ENCODE measurements at regions not wholly inside any gene's neighbourhood (a gene's known extent, or its start where the extent isn't known, plus 50 kb on each side); places are given as distances from the start of the nearest gene placed in this dataset.

GRCh38 chr6:18753076-18753475, 365.9 kb downstream of the RNF144B start:
- CTCF ChIA-PET: no interaction called here
- POLR2A ChIA-PET: no interaction called here

GRCh38 chr6:18763086-18763485, 375.9 kb downstream of the RNF144B start:
- TF ChIP-seq ARNT (IDR thresholded peaks at IDR 0.05) (no peak), ZNF384 (IDR thresholded peaks at IDR 0.05) (no peak), NFRKB (IDR thresholded peaks at IDR 0.05) (no peak), TARDBP (IDR thresholded peaks at IDR 0.05) (no peak), ELF4 (IDR thresholded peaks at IDR 0.05) (no peak), LEF1 (IDR thresholded peaks at IDR 0.05; ENCODE audit: borderline replicate concordance) (no peak), FOXA1 (IDR thresholded peaks at IDR 0.05) (no peak), SUZ12 (IDR thresholded peaks at IDR 0.05) (no peak), CTBP1 (IDR thresholded peaks at IDR 0.05; ENCODE audit: borderline replicate concordance) (no peak), FOXM1 (IDR thresholded peaks at IDR 0.05; ENCODE audit: borderline replicate concordance) (no peak), HDGF (IDR thresholded peaks at IDR 0.05; ENCODE audit: borderline replicate concordance) (no peak), BHLHE40 (IDR thresholded peaks at IDR 0.05; ENCODE audit: borderline replicate concordance) (no peak)
- ChIA-PET CTCF (no interaction called here), POLR2A (no interaction called here)
- no peak for DNase-seq (ENCODE audit: extremely low spot score)

More at GRCh38 chr6:18753076-18753475, 365.9 kb downstream of the RNF144B start:
- no peak for TF ChIP-seq CTBP1 (IDR thresholded peaks at IDR 0.05; ENCODE audit: borderline replicate concordance)
- no peak for TF ChIP-seq LEF1 (IDR thresholded peaks at IDR 0.05; ENCODE audit: borderline replicate concordance)
- no peak for TF ChIP-seq FOXK2 (IDR thresholded peaks at IDR 0.05)
- TF ChIP-seq ELF4 (IDR thresholded peaks at IDR 0.05): no peak
- no peak for TF ChIP-seq SP1 (IDR thresholded peaks at IDR 0.05)
- TF ChIP-seq ZNF384 (IDR thresholded peaks at IDR 0.05): no peak
- no peak for TF ChIP-seq FOXM1 (IDR thresholded peaks at IDR 0.05; ENCODE audit: borderline replicate concordance)
- no peak for TF ChIP-seq FOXA1 (IDR thresholded peaks at IDR 0.05)
- no peak for TF ChIP-seq HDGF (IDR thresholded peaks at IDR 0.05; ENCODE audit: borderline replicate concordance)
- TF ChIP-seq SUZ12 (IDR thresholded peaks at IDR 0.05): no peak
- TF ChIP-seq PKNOX1 (IDR thresholded peaks at IDR 0.05): no peak
- no peak for TF ChIP-seq ARNT (IDR thresholded peaks at IDR 0.05)
- TF ChIP-seq NFRKB (IDR thresholded peaks at IDR 0.05): no peak
- TF ChIP-seq BHLHE40 (IDR thresholded peaks at IDR 0.05; ENCODE audit: borderline replicate concordance): no peak
- TF ChIP-seq TARDBP (IDR thresholded peaks at IDR 0.05): no peak
- no peak for TF ChIP-seq L3MBTL2 (conservative IDR thresholded peaks at IDR 0.05)
- no peak for DNase-seq (ENCODE audit: extremely low spot score)

GRCh38 chr6:18784794-18785193, 397.6 kb downstream of the RNF144B start:
- POLR2A ChIA-PET: no interaction called here
- TF ChIP-seq L3MBTL2 (conservative IDR thresholded peaks at IDR 0.05): no peak
- TF ChIP-seq CTBP1 (IDR thresholded peaks at IDR 0.05; ENCODE audit: borderline replicate concordance): no peak
- TF ChIP-seq ZNF384 (IDR thresholded peaks at IDR 0.05): no peak
- TF ChIP-seq FOXA1 (IDR thresholded peaks at IDR 0.05): no peak
- no peak for TF ChIP-seq ARNT (IDR thresholded peaks at IDR 0.05)
- TF ChIP-seq PKNOX1 (IDR thresholded peaks at IDR 0.05): no peak
- TF ChIP-seq NFRKB (IDR thresholded peaks at IDR 0.05): no peak
- TF ChIP-seq HDGF (IDR thresholded peaks at IDR 0.05; ENCODE audit: borderline replicate concordance): no peak
- TF ChIP-seq LEF1 (IDR thresholded peaks at IDR 0.05; ENCODE audit: borderline replicate concordance): no peak
- no peak for TF ChIP-seq FOXK2 (IDR thresholded peaks at IDR 0.05)
- no peak for TF ChIP-seq BHLHE40 (IDR thresholded peaks at IDR 0.05; ENCODE audit: borderline replicate concordance)
- no peak for TF ChIP-seq TARDBP (IDR thresholded peaks at IDR 0.05)
- no peak for TF ChIP-seq ELF4 (IDR thresholded peaks at IDR 0.05)
- TF ChIP-seq SP1 (IDR thresholded peaks at IDR 0.05): no peak
- TF ChIP-seq FOXM1 (IDR thresholded peaks at IDR 0.05; ENCODE audit: borderline replicate concordance): no peak
- no peak for TF ChIP-seq SUZ12 (IDR thresholded peaks at IDR 0.05)
- no peak for DNase-seq (ENCODE audit: extremely low spot score)
- CTCF ChIA-PET: no interaction called here

- TF ChIP-seq BHLHE40 (IDR thresholded peaks at IDR 0.05; ENCODE audit: borderline replicate concordance) (no peak), HDGF (IDR thresholded peaks at IDR 0.05; ENCODE audit: borderline replicate concordance) (no peak), FOXK2 (IDR thresholded peaks at IDR 0.05) (no peak), SUZ12 (IDR thresholded peaks at IDR 0.05) (no peak), PKNOX1 (IDR thresholded peaks at IDR 0.05) (no peak), L3MBTL2 (conservative IDR thresholded peaks at IDR 0.05) (no peak), ARNT (IDR thresholded peaks at IDR 0.05) (no peak), LEF1 (IDR thresholded peaks at IDR 0.05; ENCODE audit: borderline replicate concordance) (no peak), TARDBP (IDR thresholded peaks at IDR 0.05) (no peak), SP1 (IDR thresholded peaks at IDR 0.05) (no peak), NFRKB (IDR thresholded peaks at IDR 0.05) (no peak), FOXA1 (IDR thresholded peaks at IDR 0.05) (no peak), CTBP1 (IDR thresholded peaks at IDR 0.05; ENCODE audit: borderline replicate concordance) (no peak), ELF4 (IDR thresholded peaks at IDR 0.05) (no peak), FOXM1 (IDR thresholded peaks at IDR 0.05; ENCODE audit: borderline replicate concordance) (no peak), ZNF384 (IDR thresholded peaks at IDR 0.05) (no peak)
- DNase-seq (ENCODE audit: extremely low spot score): no peak
- ChIA-PET POLR2A (no interaction called here), CTCF (no interaction called here)
These were observed 398.8 kb downstream of the RNF144B start for GRCh38 chr6:18785810-18786490.

GRCh38 chr6:18792866-18793265, 405.7 kb downstream of the RNF144B start:
- TF ChIP-seq NFRKB (IDR thresholded peaks at IDR 0.05) (no peak), LEF1 (IDR thresholded peaks at IDR 0.05; ENCODE audit: borderline replicate concordance) (no peak), ELF4 (IDR thresholded peaks at IDR 0.05) (no peak), L3MBTL2 (conservative IDR thresholded peaks at IDR 0.05) (no peak), FOXA1 (IDR thresholded peaks at IDR 0.05) (no peak), SUZ12 (IDR thresholded peaks at IDR 0.05) (no peak), HDGF (IDR thresholded peaks at IDR 0.05; ENCODE audit: borderline replicate concordance) (no peak), ARNT (IDR thresholded peaks at IDR 0.05) (no peak), BHLHE40 (IDR thresholded peaks at IDR 0.05; ENCODE audit: borderline replicate concordance) (no peak), TARDBP (IDR thresholded peaks at IDR 0.05) (no peak), FOXK2 (IDR thresholded peaks at IDR 0.05) (no peak)
- DNase-seq (ENCODE audit: extremely low spot score): no peak
- POLR2A ChIA-PET: no interaction called here
- CTCF ChIA-PET: no interaction called here

Data from HEK293T (cell line).